ENCODE measurements at regions not wholly inside any gene's neighbourhood (a gene's known extent, or its start where the extent isn't known, plus 50 kb on each side); places are given as distances from the start of the nearest gene placed in this dataset.

GRCh38 chr3:177425042-177425441 is 227.8 kb upstream of the TBL1XR1 start:
- TF ChIP-seq POLR2A (IDR thresholded peaks at IDR 0.05) (no peak), CTCF (IDR thresholded peaks at IDR 0.05) (no peak), EP300 (IDR thresholded peaks at IDR 0.05) (no peak)

Data from ovary (tissue), 3 donors.